Activated naive CD8-positive, alpha-beta T cell treated with anti-CD3 and anti-CD28 coated beads, Interleukin-2, amount 50 U/mL, for 24 hours (primary cell): ENCODE measurements at regions not wholly inside any gene's neighbourhood (a gene's known extent, or its start where the extent isn't known, plus 50 kb on each side); places are given as distances from the start of the nearest gene placed in this dataset.
A peak's percentile ranks its signal among the peaks of the same experiment; 100 is the strongest.
"Not testable (repeated sequence)": the region's sequence is repeated elsewhere in the genome, so short reads cannot be mapped to it uniquely, and the experiment has no call there.

Experiments
- ATAC-seq: fragments of 150-1000 bp; cut with Tn5 transposase; one replicate; pipeline ENCODE4 v1.10.0; 2021
- DNase-seq: peaks from one replicate; pipeline ENCODE4 v3.0.0; 2021
- H3K27ac Mint-ChIP-seq: one replicate; pipeline ENCODE4 v1.8.0; 2021; ENCODE audit warnings: mild to moderate bottlenecking, mixed read lengths
- H3K27me3 Mint-ChIP-seq: one replicate; pipeline ENCODE4 v1.8.0; 2021; ENCODE audit warnings: mixed read lengths
- H3K36me3 Mint-ChIP-seq: one replicate; pipeline ENCODE4 v1.8.0; 2021; ENCODE audit warnings: low read depth, mixed read lengths
- H3K4me1 Mint-ChIP-seq: one replicate; pipeline ENCODE4 v1.8.0; 2021; ENCODE audit warnings: mixed read lengths
- H3K4me3 Mint-ChIP-seq: one replicate; pipeline ENCODE4 v1.8.0; 2021; ENCODE audit warnings: mild to moderate bottlenecking, moderate library complexity, mixed read lengths
- H3K9me3 Mint-ChIP-seq: one replicate; pipeline ENCODE4 v1.8.0; 2021; ENCODE audit warnings: mixed read lengths

GRCh38 chr22:11017108-11017507, 4510.9 kb upstream of the OR11H1 start:
- DNase-seq, H3K4me3 Mint-ChIP-seq, H3K4me1 Mint-ChIP-seq, H3K9me3 Mint-ChIP-seq, H3K27ac Mint-ChIP-seq, H3K27me3 Mint-ChIP-seq, H3K36me3 Mint-ChIP-seq: not testable (repeated sequence)
- peak; percentile 13 for ATAC-seq

- not testable (repeated sequence) for H3K36me3 Mint-ChIP-seq, H3K27ac Mint-ChIP-seq, DNase-seq, H3K4me3 Mint-ChIP-seq, H3K27me3 Mint-ChIP-seq, H3K9me3 Mint-ChIP-seq, H3K4me1 Mint-ChIP-seq
- peak; percentile 13 for ATAC-seq
Observed at GRCh38 chr22:11020522-11020921, 4507.5 kb upstream of the OR11H1 start.

- H3K4me1 Mint-ChIP-seq, H3K36me3 Mint-ChIP-seq: not testable (repeated sequence)
Observed at GRCh38 chr22:11026541-11026940, 4501.5 kb upstream of the OR11H1 start.

GRCh38 chr22:11027064-11027463, 4500.9 kb upstream of the OR11H1 start:
- H3K9me3 Mint-ChIP-seq: peaks cover 37% of the 10 kb centered on the region

More at GRCh38 chr22:11026541-11026940, 4501.5 kb upstream of the OR11H1 start:
- H3K27me3 Mint-ChIP-seq, H3K4me3 Mint-ChIP-seq, DNase-seq, H3K27ac Mint-ChIP-seq, ATAC-seq: not testable (repeated sequence)
- H3K9me3 Mint-ChIP-seq: peaks cover 37% of the 10 kb centered on the region

GRCh38 chr22:11027532-11027931, 4500.5 kb upstream of the OR11H1 start:
- not testable (repeated sequence) for ATAC-seq, H3K27ac Mint-ChIP-seq, DNase-seq, H3K4me1 Mint-ChIP-seq, H3K4me3 Mint-ChIP-seq, H3K36me3 Mint-ChIP-seq, H3K27me3 Mint-ChIP-seq
- H3K9me3 Mint-ChIP-seq: peaks cover 37% of the 10 kb centered on the region

More at GRCh38 chr22:11027064-11027463, 4500.9 kb upstream of the OR11H1 start:
- not testable (repeated sequence) for H3K4me3 Mint-ChIP-seq, H3K36me3 Mint-ChIP-seq, DNase-seq, H3K27me3 Mint-ChIP-seq, H3K4me1 Mint-ChIP-seq, H3K27ac Mint-ChIP-seq, ATAC-seq

GRCh38 chr22:11028180-11028579, 4499.8 kb upstream of the OR11H1 start:
- peaks cover 32% of the 10 kb centered on the region for H3K9me3 Mint-ChIP-seq
- not testable (repeated sequence) for H3K4me1 Mint-ChIP-seq, H3K36me3 Mint-ChIP-seq, H3K4me3 Mint-ChIP-seq, H3K27ac Mint-ChIP-seq, DNase-seq, H3K27me3 Mint-ChIP-seq, ATAC-seq

DNA sequence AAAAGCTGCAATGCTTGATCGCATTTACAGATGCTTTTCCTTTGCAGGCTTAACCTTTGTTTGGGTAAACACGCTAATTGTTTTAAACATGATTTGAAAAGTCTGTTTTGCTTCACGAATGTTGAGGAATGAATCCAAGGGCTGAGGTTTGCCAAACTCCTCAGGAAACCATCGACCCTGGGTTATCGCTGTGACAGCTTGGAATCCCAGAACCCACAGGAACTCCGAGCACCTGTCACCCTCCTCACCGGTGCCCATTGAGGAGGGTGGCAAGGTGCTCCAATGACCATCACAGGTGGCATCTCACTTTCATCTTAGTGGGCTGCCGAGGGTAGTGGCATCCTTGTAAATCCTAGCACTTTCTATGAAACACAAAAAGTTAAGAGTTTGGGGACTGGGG, 4498.5 kb upstream of the OR11H1 start:
- H3K36me3 Mint-ChIP-seq, H3K27me3 Mint-ChIP-seq, H3K27ac Mint-ChIP-seq, H3K4me1 Mint-ChIP-seq, H3K4me3 Mint-ChIP-seq, DNase-seq: not testable (repeated sequence)
- H3K9me3 Mint-ChIP-seq: peaks cover 31% of the 10 kb centered on the region
- ATAC-seq: peak; percentile 9

DNA sequence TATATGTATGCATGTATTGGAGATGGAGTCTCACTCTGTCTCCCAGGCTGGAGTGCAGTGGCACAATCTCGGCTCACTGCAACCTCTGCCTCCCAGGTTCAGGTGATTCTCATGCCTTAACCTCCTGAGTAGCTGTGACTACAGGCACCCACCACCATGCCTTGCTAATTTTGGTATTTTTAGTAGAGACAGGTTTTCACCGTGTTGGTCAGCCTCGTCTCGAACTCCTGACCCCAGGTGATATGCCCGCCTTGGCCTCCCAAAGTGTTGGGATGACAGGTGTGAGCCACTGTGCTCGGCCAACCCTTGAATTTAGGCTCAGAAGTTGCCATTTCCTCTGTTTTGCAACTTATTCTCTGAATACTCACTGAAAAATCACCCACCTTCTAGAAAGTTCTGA, 4498.0 kb upstream of the OR11H1 start:
- not testable (repeated sequence) for H3K4me3 Mint-ChIP-seq, DNase-seq, H3K36me3 Mint-ChIP-seq, H3K4me1 Mint-ChIP-seq, H3K27me3 Mint-ChIP-seq, ATAC-seq, H3K27ac Mint-ChIP-seq
- H3K9me3 Mint-ChIP-seq: peaks cover 36% of the 10 kb centered on the region

- H3K36me3 Mint-ChIP-seq, DNase-seq, H3K27ac Mint-ChIP-seq, H3K4me1 Mint-ChIP-seq, H3K27me3 Mint-ChIP-seq, ATAC-seq, H3K4me3 Mint-ChIP-seq: not testable (repeated sequence)
- peaks cover 37% of the 10 kb centered on the region for H3K9me3 Mint-ChIP-seq
Observed at GRCh38 chr22:11030571-11031410, 4497.2 kb upstream of the OR11H1 start.

DNA sequence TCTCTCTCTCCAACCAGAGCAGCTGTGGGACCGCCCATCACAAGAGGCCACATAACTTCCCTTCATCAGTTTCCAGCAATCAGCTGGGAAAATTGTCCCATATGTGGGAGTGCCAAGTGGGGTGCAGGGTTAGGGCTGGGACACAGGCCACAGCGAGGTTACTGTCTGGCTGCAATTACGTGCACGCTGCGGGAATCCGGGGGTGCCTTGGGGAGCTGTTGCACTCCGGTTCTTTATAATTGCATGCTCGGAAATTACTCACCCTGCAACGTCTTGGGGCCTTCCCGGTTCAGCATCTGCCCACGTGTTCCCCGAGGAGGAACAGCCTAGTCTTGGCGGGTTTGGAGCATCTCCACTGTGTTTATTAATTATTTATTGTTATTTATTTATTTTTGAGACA, 4495.9 kb upstream of the OR11H1 start:
- H3K27ac Mint-ChIP-seq, ATAC-seq, DNase-seq, H3K4me1 Mint-ChIP-seq, H3K36me3 Mint-ChIP-seq, H3K27me3 Mint-ChIP-seq, H3K4me3 Mint-ChIP-seq: not testable (repeated sequence)
- peaks cover 42% of the 10 kb centered on the region for H3K9me3 Mint-ChIP-seq

DNA sequence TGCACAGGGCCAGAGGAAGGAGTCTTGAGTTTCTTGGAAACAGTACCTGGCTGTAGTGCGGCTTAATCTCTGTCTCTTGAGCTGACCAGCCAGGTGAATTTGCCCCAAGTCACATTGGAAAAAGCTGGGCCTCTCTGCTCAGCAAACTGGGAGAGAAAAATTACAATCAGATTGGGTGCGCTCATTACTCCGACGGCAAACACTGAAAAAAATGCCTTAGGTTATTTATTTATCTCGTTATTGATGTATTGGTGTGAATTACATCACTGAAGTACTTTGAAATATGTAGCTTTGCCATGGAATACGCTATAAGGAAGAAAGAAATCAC, 4493.4 kb upstream of the OR11H1 start:
- peaks cover 49% of the 10 kb centered on the region for H3K9me3 Mint-ChIP-seq
- not testable (repeated sequence) for H3K4me3 Mint-ChIP-seq, DNase-seq, ATAC-seq, H3K27me3 Mint-ChIP-seq, H3K27ac Mint-ChIP-seq, H3K4me1 Mint-ChIP-seq
- H3K36me3 Mint-ChIP-seq: peaks cover 10% of the 10 kb centered on the region

GRCh38 chr22:11035031-11035873, 4492.7 kb upstream of the OR11H1 start:
- H3K9me3 Mint-ChIP-seq: peaks cover 51% of the 10 kb centered on the region
- H3K27me3 Mint-ChIP-seq, ATAC-seq, DNase-seq, H3K4me1 Mint-ChIP-seq, H3K4me3 Mint-ChIP-seq, H3K27ac Mint-ChIP-seq: not testable (repeated sequence)
- H3K36me3 Mint-ChIP-seq: peaks cover 10% of the 10 kb centered on the region

- peaks cover 60% of the 10 kb centered on the region for H3K9me3 Mint-ChIP-seq
Observed at GRCh38 chr22:11037314-11037713, 4490.7 kb upstream of the OR11H1 start.

GRCh38 chr22:11037814-11038213, 4490.2 kb upstream of the OR11H1 start:
- Mint-ChIP-seq H3K9me3 (peaks cover 61% of the 10 kb centered on the region), H3K36me3 (peaks cover 10% of the 10 kb centered on the region)
- not testable (repeated sequence) for H3K27ac Mint-ChIP-seq, ATAC-seq, DNase-seq, H3K4me3 Mint-ChIP-seq, H3K27me3 Mint-ChIP-seq, H3K4me1 Mint-ChIP-seq

More at GRCh38 chr22:11037314-11037713, 4490.7 kb upstream of the OR11H1 start:
- DNase-seq, H3K27me3 Mint-ChIP-seq, H3K27ac Mint-ChIP-seq, H3K4me3 Mint-ChIP-seq, ATAC-seq, H3K4me1 Mint-ChIP-seq: not testable (repeated sequence)
- H3K36me3 Mint-ChIP-seq: peaks cover 10% of the 10 kb centered on the region

- not testable (repeated sequence) for H3K4me1 Mint-ChIP-seq, H3K4me3 Mint-ChIP-seq, H3K27me3 Mint-ChIP-seq, DNase-seq, H3K27ac Mint-ChIP-seq, ATAC-seq
- peaks cover 10% of the 10 kb centered on the region for H3K36me3 Mint-ChIP-seq
- H3K9me3 Mint-ChIP-seq: peaks cover 64% of the 10 kb centered on the region
Observed at GRCh38 chr22:11038786-11039185, 4489.2 kb upstream of the OR11H1 start.
